IMR-90 (cell line): ENCODE measurements at regions not wholly inside any gene's neighbourhood (a gene's known extent, or its start where the extent isn't known, plus 50 kb on each side); places are given as distances from the start of the nearest gene placed in this dataset.

Experiments
- ATAC-seq: fragments of 200-7000 bp; cut with Tn5 transposase; 2 replicates; pipeline ENCODE4 v1.9.1; 2020; ENCODE audit warnings: low read depth, mild to moderate bottlenecking, moderate library complexity
- BruUV-seq: library from RNA; stranded (reverse); fragments of 400-500 nt; replicated peaks from 2 replicates; lab custom pipeline; 2021; lab: Mats Ljungman, UMichigan
- CTCF ChIA-PET: fragments of 300-600 bp; formaldehyde crosslinking; extraction: SDS; loops from one replicate; lab custom pipeline; 2021; ENCODE audit warnings: antibody characterized with exemption; lab: Yijun Ruan, JAX
- POLR2A ChIA-PET: fragments of 300-600 bp; sonication (Branson Sonifier 250); formaldehyde crosslinking; loops from one replicate; lab custom pipeline; 2022; ENCODE audit warnings: antibody characterized with exemption; ENCODE audit not compliant: unreplicated experiment; lab: Charles Lee
- DNase-seq: peaks from one replicate; pipeline ENCODE4 v3.0.0; 2013
- H2AFZ ChIP-seq: replicated peaks from 2 replicates; pipeline ENCODE3; 2013; ENCODE audit warnings: low read length, mild to moderate bottlenecking; ENCODE audit not compliant: poor library complexity
- H2AK5ac ChIP-seq: 2 replicates; pipeline ENCODE4 v1.6.1; 2013; ENCODE audit warnings: low read depth, low read length, inconsistent platforms
- H2AK9ac ChIP-seq: replicated peaks from 2 replicates; pipeline ENCODE3; 2013; ENCODE audit warnings: mild to moderate bottlenecking, low read depth, low read length, moderate library complexity; ENCODE audit not compliant: poor library complexity
- H2BK120ac ChIP-seq: 2 replicates; pipeline ENCODE4 v1.6.1; 2013; ENCODE audit warnings: low read depth, low read length, inconsistent platforms
- H2BK15ac ChIP-seq: 3 replicates; pipeline ENCODE4 v1.6.1; 2013; ENCODE audit warnings: low read depth, low read length, inconsistent platforms
- H2BK20ac ChIP-seq: 2 replicates; pipeline ENCODE4 v1.6.1; 2013; ENCODE audit warnings: low read depth, mild to moderate bottlenecking, inconsistent platforms, low read length, moderate library complexity
- H2BK5ac ChIP-seq: 2 replicates; pipeline ENCODE4 v1.6.1; 2013; ENCODE audit warnings: mild to moderate bottlenecking, low read depth, low read length, inconsistent platforms; ENCODE audit not compliant: poor library complexity, severe bottlenecking
- H3K14ac ChIP-seq: replicated peaks from 2 replicates; pipeline ENCODE4 v1.6.1; 2013; ENCODE audit warnings: low read depth, low read length, inconsistent platforms
- H3K18ac ChIP-seq: 2 replicates; pipeline ENCODE4 v1.6.1; 2013; ENCODE audit warnings: low read depth, low read length, control low read depth
- H3K23ac ChIP-seq: 2 replicates; pipeline ENCODE4 v1.6.1; 2013; ENCODE audit warnings: low read depth, low read length, inconsistent platforms
- H3K27ac ChIP-seq: 2 replicates; pipeline ENCODE4 v1.5.1; 2013; ENCODE audit warnings: mild to moderate bottlenecking, control low read depth, low read length; ENCODE audit not compliant: insufficient read depth
- H3K27me3 ChIP-seq: 2 replicates; pipeline ENCODE4 v1.6.1; 2013; ENCODE audit warnings: low read length; ENCODE audit not compliant: control insufficient read depth, insufficient read depth
- H3K36me3 ChIP-seq: 2 replicates; pipeline ENCODE4 v1.6.1; 2013; ENCODE audit warnings: low read length, mixed read lengths; ENCODE audit not compliant: control insufficient read depth, insufficient read depth
- H3K4ac ChIP-seq: 2 replicates; pipeline ENCODE4 v1.6.1; 2013; ENCODE audit warnings: low read depth, low read length, inconsistent platforms
- H3K4me1 ChIP-seq: 2 replicates; pipeline ENCODE4 v1.6.1; 2013; ENCODE audit warnings: low read length, mixed read lengths; ENCODE audit not compliant: control insufficient read depth, insufficient read depth
- H3K4me2 ChIP-seq: 2 replicates; pipeline ENCODE4 v1.6.1; 2013; ENCODE audit warnings: low read depth, mild to moderate bottlenecking, control low read depth, low read length, moderate library complexity
- H3K4me3 ChIP-seq: 2 replicates; pipeline ENCODE4 v1.5.1; 2013; ENCODE audit warnings: low read depth, mild to moderate bottlenecking, control low read depth, low read length, moderate library complexity; ENCODE audit not compliant: insufficient read depth
- H3K56ac ChIP-seq: 2 replicates; pipeline ENCODE4 v1.6.1; 2013; ENCODE audit warnings: low read length, inconsistent platforms; ENCODE audit not compliant: insufficient read depth; ENCODE audit errors: extremely low read depth
- H3K79me1 ChIP-seq, 2 experiments: 2 replicates each; pipeline ENCODE4 v1.6.1; 2013; ENCODE audit warnings: low read length in 2 of 2, inconsistent platforms in 1 of 2, low read depth in 1 of 2
- H3K9ac ChIP-seq: 2 replicates; pipeline ENCODE4 v1.6.1; 2013; ENCODE audit warnings: low read depth, low read length, control low read depth
- H3K9me1 ChIP-seq: 2 replicates; pipeline ENCODE4 v1.6.1; 2013; ENCODE audit warnings: low read length, inconsistent platforms; ENCODE audit not compliant: insufficient read depth
- H3K9me3 ChIP-seq: 2 replicates; pipeline ENCODE4 v1.6.1; 2013; ENCODE audit warnings: low read length; ENCODE audit not compliant: control insufficient read depth, insufficient read depth
- H4K20me1 ChIP-seq: 2 replicates; pipeline ENCODE4 v1.6.1; 2013; ENCODE audit warnings: low read length, inconsistent platforms; ENCODE audit not compliant: insufficient read depth
- H4K5ac ChIP-seq: 2 replicates; pipeline ENCODE4 v1.6.1; 2013; ENCODE audit warnings: mild to moderate bottlenecking, low read depth, low read length, control low read depth
- H4K8ac ChIP-seq, 2 experiments: 2 replicates each; pipeline ENCODE4 v1.6.1; 2013; ENCODE audit warnings: low read depth in 2 of 2, low read length in 2 of 2, control low read depth in 1 of 2, inconsistent platforms in 1 of 2
- H4K91ac ChIP-seq: 2 replicates; pipeline ENCODE4 v1.6.1; 2013; ENCODE audit warnings: low read depth, low read length, inconsistent platforms; ENCODE audit not compliant: insufficient read depth
- BHLHE40 ChIP-seq: fragments of 150-350 bp; IDR thresholded peaks from 2 replicates; pipeline ENCODE4 v1.6.1; 2016; ENCODE audit warnings: mild to moderate bottlenecking, low read depth, low read length
- CEBPB ChIP-seq: IDR thresholded peaks from 2 replicates; pipeline ENCODE4 v1.6.1; 2012; ENCODE audit warnings: low read depth, low read length, improper control_type of control experiment
- CTCF ChIP-seq: conservative IDR thresholded peaks from 2 replicates; pipeline ENCODE4 v1.5.1; 2012; ENCODE audit warnings: mild to moderate bottlenecking, low read depth, low read length, improper control_type of control experiment
- ELK1 ChIP-seq: fragments of 150-350 bp; IDR thresholded peaks from 2 replicates; pipeline ENCODE4 v1.6.1; 2016; ENCODE audit warnings: low read depth, mild to moderate bottlenecking, low read length, moderate library complexity, borderline replicate concordance
- FOS ChIP-seq: fragments of 150-350 bp; IDR thresholded peaks from 2 replicates; pipeline ENCODE4 v1.6.1; 2016; ENCODE audit warnings: low read depth, low read length
- MAZ ChIP-seq: IDR thresholded peaks from 2 replicates; pipeline ENCODE4 v1.6.1; 2012; ENCODE audit warnings: low read depth, mild to moderate bottlenecking, low read length, improper control_type of control experiment, moderate library complexity, borderline replicate concordance
- MXI1 ChIP-seq: IDR thresholded peaks from 2 replicates; pipeline ENCODE4 v1.6.1; 2012; ENCODE audit warnings: low read depth, mild to moderate bottlenecking, low read length, moderate library complexity, borderline replicate concordance
- NFE2L2 ChIP-seq: fragments of 150-350 bp; IDR thresholded peaks from 2 replicates; pipeline ENCODE4 v1.6.1; 2016; ENCODE audit warnings: low read depth, mild to moderate bottlenecking, low read length
- POLR2A ChIP-seq: IDR thresholded peaks from 2 replicates; pipeline ENCODE4 v1.6.1; 2012; ENCODE audit warnings: mild to moderate bottlenecking, low read depth, low read length
- RAD21 ChIP-seq: IDR thresholded peaks from 2 replicates; pipeline ENCODE4 v1.6.1; 2012; ENCODE audit warnings: low read length, improper control_type of control experiment
- RCOR1 ChIP-seq: IDR thresholded peaks from 2 replicates; pipeline ENCODE4 v1.6.1; 2012; ENCODE audit warnings: mild to moderate bottlenecking, low read length, improper control_type of control experiment; ENCODE audit not compliant: insufficient replicate concordance
- RFX5 ChIP-seq: IDR thresholded peaks from 2 replicates; pipeline ENCODE4 v1.8.0; 2012; ENCODE audit warnings: low read depth, mild to moderate bottlenecking, low read length, moderate library complexity
- SMC3 ChIP-seq: fragments of 150-350 bp; IDR thresholded peaks from 2 replicates; pipeline ENCODE4 v1.6.1; 2016; ENCODE audit warnings: low read depth, mild to moderate bottlenecking, antibody characterized with exemption, low read length, moderate library complexity
- USF2 ChIP-seq: fragments of 150-350 bp; IDR thresholded peaks from 2 replicates; pipeline ENCODE4 v1.6.1; 2017; ENCODE audit warnings: mild to moderate bottlenecking, antibody characterized with exemption, low read length, low read depth
- WGBS, 2 experiments: methylation state at CpG; one replicate each; pipeline versions ENCODE4 v1.1.5 to v1.1.7; 2013; ENCODE audit warnings: missing lambda C conversion rate in 2 of 2; ENCODE audit not compliant: insufficient read length in 1 of 2; ENCODE audit errors: extremely low coverage in 2 of 2; 5-methylcytosine and 5-hydroxymethylcytosine counted together
- dilution Hi-C: fragments of 300-500 bp; cut with HindIII; formaldehyde crosslinking; loops from one replicate; pipeline ENCODE4 v1.14.3; 2018; ENCODE audit warnings: low sequenced_read_pairs; ENCODE audit not compliant: unreplicated experiment
- in situ Hi-C: fragments of 300-500 bp; cut with MboI; formaldehyde crosslinking; loops from 3 replicates; pipeline ENCODE4 v1.14.3; 2019; ENCODE audit warnings: low sequenced_read_pairs, inconsistent platforms, mixed read lengths
- intact Hi-C: fragments of 100-400 bp; cut with micrococcal nuclease; formaldehyde crosslinking; loops from 2 replicates; pipeline ENCODE4 v1.10.0; 2022

- ChIA-PET CTCF (interaction anchor here (0.6 kb wide), 1 partner anchor 105 kb away, joined by 4 read pairs; no protein-coding TSS in a partner anchor), POLR2A (no interaction called here)
- Histone ChIP-seq H3K4ac (peak overlapping the region; percentile 78), H4K5ac (peak overlapping the region; percentile 3; the same call in 1 of the 2 replicates), H3K14ac (peak overlapping the region; percentile 35; the same call in 1 of the 2 replicates), H2BK5ac (peak overlapping the region; percentile 77), H3K79me1 (peaks cover 8 to 40% of the 10 kb centered on the region in 2 experiments; a peak in 3 of 4 replicates), H3K4me3 (no peak overlapping the region), H3K18ac (peak overlapping the region; percentile 16; the same call in 1 of the 2 replicates), H2AK5ac (peak overlapping the region; percentile 72), H4K91ac (peak overlapping the region; percentile 57; the same call in 1 of the 2 replicates), H3K9me1 (peaks cover 23% of the 10 kb centered on the region), H3K4me1 (peaks cover 17% of the 10 kb centered on the region), H3K4me2 (peak overlapping the region; percentile 7), H2BK120ac (peak overlapping the region; percentile 75), H3K27me3 (no peaks in the 10 kb centered on the region), H4K20me1 (peaks cover 6% of the 10 kb centered on the region), H3K9ac (no peak overlapping the region), H3K23ac (peak overlapping the region; percentile 6; the same call in 1 of the 2 replicates), H2BK20ac (peak overlapping the region; percentile 58; the same call in 1 of the 2 replicates), H2AK9ac (no peak overlapping the region), H4K8ac (peak overlapping the region in 1 of 2 experiments; percentile 63; a peak in 1 of 4 replicates), H3K56ac (0 out of 2 replicates have a peak overlapping the region, but pooled peaks have one; percentile 43), H2AFZ (no peak overlapping the region), H3K36me3 (no peaks in the 10 kb centered on the region), H3K9me3 (no peaks in the 10 kb centered on the region), H2BK15ac (peak overlapping the region; percentile 5; the same call in 2 of the 3 replicates), H3K27ac (peak overlapping the region; percentile 28)
- peak; percentile 76 for DNase-seq
- TF ChIP-seq SMC3 (no peak), RFX5 (no peak), RAD21 (no peak), NFE2L2 (no peak), RCOR1 (no peak), POLR2A (no peak), BHLHE40 (0 out of 2 replicates have a peak, but pooled peaks have one; percentile 12), FOS (0 out of 2 replicates have a peak, but pooled peaks have one; percentile 37), ELK1 (no peak), USF2 (no peak), MAZ (no peak), CTCF (no peak), CEBPB (no peak), MXI1 (no peak)
- in situ Hi-C loops (no loop called here), dilution Hi-C loops (no loop called here), intact Hi-C loops (no loop called here)
- no TSS peak for BruUV-seq
- no CpG with 5 or more reads among the region's 2 CpGs for WGBS, 2 experiments
- ATAC-seq: peak; percentile 52
These were observed 280.2 kb upstream of the C2CD4B start for GRCh38 chr15:62445244-62445643.
